Lung microvascular endothelial cell (primary cell): ENCODE measurements at regions not wholly inside any gene's neighbourhood (a gene's known extent, or its start where the extent isn't known, plus 50 kb on each side); places are given as distances from the start of the nearest gene placed in this dataset.

ENCODE experiments used
- DNase-seq, 2 donors: peaks; one replicate each; pipeline versions ENCODE4 v3.0.0 to v3.0.0-alpha.2; 2010; ENCODE audit warnings: low read depth in 2 of 2

DNA sequence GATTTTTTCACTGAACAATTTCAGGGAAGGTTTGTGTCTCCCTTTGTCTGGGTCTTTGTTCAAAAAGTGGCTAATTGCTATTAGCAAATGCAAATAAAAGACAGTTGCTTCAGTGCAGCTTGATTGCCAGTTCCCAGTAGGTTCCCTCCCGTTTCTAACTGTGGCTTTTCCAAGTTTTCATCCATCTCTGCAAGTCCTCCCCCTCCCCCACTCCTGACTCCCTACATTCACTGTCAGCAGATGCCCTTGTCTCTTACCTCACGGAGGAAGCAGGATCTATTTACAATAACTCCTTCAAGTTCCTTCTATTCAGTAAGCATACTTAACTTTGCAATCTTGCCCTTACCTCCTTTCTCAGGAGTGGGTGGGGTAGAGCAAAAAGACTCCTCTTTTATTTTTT, 55.4 kb upstream of the SCEL start:
- DNase-seq = no peak

DNA sequence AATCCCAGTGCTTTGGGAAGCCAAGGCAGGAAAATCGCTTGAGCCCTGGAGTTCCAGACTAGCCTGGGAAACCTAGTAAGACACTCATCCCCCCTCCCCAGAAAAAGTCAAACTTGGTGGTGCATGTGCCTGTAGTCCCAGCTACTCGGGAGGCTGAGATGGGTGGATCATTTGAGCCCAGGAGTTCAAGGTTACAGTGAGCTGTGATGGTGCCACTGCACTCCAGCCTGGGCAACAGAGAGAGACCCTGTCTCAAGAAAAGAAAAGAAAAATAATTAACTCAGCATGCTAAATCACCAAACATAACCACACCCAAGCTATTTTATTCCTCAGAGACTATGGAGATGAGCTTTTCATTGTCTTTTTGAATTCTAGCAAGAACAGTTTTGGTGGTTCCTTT, 56.2 kb upstream of the SCEL start:
- no peak for DNase-seq

DNA sequence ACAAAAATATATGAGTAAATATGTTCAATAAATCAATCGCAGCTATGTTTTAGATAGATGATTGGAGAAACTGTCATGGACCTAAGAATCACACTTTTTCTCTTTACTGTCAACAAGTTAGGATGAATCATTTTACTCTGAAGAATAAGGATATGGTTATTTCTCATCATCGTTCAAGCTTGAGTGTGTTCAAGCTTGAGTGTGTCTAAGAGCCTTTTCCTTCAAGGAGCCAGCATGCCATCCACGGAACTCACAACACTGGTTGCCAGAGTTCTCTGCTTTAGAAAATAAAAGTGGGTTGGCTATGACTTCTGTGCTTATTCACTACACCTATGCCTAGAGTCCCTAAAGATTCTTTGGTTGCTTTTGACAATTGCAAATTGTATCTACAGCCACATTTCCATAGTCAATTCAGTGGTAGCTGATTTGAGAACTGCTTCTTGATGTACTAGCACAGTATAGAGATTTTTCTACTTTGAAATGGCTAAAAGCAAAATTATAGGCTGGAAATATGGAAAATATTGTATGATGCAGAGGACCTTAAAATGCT, 58.1 kb upstream of the SCEL start:
- DNase-seq = no peak

DNA sequence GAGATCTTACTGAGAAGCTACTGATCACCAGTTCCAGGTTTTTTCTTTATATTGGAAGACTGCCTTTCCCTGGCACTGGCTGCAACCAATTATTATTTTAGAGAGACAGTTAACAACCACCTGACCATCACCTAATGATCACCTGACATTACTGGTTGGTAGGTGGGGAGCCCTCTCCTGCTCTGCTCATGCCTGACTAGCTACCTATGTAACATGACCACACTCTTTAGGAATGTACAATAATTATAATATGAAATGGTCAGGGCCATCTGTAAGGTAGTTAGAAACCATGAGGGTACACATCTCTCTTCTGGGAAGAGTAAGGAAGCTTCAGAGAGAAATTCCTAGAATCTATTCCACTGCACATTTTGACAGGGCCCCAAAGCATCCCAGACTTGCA, 59.0 kb upstream of the SCEL start:
- DNase-seq = no peak

DNA sequence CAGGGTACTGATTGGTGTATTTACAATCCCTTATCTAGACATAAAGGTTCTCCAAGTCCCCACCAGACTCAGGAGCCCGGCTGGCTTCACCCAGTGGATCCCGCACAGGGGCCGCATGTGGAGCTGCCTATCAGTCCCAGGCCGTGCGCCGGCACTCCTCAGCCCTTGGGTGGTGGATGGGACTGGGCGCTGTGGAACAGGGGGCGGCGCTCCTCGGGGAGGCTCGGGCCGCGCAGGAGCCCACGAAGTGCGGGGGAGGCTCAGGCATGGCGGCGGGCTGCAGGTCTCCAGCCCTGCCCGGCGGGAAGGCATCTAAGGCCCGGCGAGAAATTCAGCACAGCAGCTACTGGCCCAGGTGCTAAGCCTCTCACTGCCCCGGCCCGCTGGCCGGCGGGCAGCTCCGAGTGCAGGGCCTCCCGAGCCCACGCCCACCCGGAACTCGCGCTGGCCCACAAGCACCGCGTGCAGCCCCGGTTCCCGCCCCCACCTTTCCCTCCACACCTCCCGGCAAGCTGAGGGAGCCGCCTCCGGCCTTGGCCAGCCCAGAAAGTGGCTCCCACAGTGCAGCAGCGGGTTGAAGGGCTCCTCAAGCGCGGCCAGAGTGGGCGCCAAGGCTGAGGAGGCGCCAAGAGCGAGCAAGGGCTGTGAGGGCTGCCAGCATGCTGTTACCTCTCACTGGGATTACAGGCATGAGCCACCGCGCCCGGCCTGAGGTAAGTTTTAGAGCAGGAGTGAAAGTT, 60.0 kb upstream of the SCEL start:
- DNase-seq = no peak

DNA sequence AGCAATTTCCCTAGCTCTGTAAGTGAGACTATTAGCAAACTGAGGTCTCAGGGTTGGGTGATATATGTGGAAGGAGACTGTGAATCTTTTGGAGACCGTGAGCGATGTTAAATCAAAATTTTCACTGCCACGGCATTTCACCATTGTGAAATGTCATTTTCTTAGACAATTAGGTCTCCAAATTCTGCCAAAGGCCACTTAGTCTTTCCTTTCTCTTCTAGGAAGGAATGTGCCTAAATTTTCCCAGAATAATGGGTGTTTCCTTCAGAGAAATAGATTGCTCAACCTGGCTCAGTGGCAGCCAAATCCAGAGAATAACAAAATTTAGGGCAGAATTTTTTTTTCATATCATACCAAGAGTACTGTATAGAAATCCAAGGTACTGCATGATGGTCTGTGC, 64.5 kb upstream of the SCEL start:
- no peak for DNase-seq

DNA sequence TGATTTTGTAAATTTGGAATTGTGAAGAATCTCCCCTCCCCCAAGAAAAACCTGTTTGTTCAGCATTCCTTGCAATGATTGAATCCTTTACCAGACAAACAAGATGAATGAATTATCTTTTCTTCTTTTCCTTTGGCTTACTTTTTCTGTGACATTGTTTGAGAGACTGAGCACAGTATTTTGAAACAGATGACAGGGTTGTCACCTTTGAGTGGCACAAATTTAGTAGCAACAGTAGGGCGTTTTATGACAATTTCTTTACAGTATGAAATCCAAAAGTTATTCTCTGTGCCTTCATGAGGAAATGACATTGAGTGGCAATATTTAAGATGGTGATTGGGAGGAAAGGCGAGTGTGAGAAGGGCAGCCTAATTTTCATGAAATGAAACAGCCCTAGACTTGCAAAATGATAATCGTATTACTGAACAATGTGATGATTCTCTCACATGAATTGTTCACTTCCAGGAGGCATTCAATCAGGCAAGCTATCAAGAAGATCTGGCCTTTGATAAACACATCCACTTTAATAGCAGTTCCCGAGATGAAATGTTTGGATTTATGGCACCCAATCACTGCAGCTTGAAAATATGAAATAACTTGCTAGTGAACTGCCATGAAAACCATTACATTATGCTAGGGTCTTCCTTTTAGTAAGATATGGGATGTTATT, 68.6 kb upstream of the SCEL start:
- no peak for DNase-seq

DNA sequence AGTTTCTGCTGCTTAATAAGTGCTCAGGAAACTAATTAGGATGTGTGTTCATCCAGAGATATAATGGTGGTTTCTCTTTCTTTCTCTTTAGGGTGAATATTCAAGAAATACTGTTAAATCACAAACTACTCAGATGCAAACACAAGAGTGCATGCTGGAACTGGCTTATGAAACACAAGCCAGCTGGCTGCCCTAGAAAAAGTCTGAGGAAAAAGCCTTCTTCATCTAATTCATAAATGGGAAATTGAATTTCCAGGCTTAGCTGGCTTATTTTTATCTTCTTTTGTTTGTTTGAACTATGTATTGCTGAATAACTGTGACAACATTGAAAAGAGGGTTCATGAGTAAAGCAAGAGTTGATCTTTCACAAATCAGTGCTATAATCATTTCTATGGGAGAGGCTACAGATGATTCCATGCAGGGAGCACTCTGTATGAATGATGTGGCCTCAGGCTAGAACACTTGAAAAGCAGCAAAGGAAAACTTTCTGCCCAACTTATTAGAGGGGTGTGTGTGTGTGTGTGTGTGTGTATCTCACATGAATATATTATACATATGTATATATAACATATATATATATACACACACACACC, 69.8 kb upstream of the SCEL start:
- no peak for DNase-seq

DNA sequence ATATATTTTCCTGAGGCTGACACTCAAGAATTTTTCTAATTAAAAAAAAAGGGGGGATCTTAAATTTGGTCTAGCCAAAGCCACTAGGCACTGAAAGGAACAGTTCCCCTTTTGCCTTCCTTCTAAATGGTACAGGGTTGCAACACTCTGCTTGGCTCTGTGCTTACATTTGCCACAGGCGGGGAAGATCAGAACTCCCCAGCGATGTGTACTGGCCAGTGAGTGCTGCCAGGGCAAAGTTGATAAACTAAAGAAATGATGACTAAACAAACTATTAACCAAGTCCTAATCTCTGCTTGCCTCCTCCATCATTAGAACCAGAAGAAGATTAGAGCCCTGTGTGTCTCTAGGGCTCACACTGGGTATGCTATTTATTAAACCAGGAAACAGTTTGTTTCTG, 75.3 kb upstream of the SCEL start:
- DNase-seq = no peak

DNA sequence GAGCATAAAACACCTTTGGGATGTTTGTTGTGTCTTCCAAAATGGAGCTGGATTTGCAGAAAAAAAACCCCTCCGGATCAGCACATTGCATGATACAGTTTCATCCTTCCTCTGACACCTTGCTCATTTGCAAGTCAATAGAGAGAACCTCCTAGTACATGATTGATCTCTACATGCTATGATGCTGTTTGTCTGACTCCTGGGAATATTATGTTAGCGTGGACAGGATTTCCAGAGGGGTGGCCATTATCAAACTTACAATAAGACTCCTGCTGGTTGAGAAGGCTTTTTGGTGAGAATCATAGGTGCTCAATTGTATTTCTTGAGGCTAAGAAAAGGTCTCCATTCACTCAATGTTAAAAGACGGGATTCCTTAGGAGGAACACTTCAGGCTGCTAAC, 75.9 kb upstream of the SCEL start:
- no peak for DNase-seq

DNA sequence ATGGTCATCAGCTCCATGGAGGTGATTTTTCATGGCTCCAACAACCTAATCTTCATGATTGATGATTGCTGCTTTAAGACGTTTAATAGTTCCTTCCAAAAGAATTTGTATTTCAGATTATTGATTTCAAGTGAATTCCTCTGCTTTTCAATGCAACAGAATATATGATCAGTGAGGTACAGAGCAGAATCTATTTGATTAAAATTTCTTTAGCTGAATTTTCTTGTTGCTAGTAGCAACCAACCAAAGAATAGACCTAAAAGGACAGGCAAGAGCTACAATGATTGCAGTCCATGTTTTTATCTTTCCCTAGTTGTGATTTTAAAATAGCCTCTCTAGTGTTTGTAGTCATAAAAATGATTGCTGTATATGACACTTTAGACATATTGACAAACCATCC, 76.8 kb upstream of the SCEL start:
- DNase-seq = no peak

DNA sequence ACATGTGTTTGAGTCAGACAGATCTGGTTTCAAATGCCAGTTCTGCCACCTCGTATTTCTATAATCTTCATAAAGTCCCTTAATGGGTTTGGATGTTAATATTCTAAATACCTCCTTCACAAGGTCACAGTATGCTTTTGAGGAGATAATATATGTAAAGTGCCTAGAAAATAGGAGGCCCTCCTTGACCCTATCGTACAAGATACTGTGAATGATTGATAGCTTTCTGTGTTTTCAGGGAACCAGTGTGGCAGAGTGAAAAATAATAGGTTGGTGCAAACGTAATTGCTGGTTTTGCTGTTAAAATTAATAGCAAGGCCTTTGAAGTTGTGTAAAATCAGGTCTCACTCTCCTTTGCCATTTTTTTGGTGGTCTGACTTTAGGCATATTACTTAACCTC, 77.5 kb upstream of the SCEL start:
- DNase-seq = no peak

DNA sequence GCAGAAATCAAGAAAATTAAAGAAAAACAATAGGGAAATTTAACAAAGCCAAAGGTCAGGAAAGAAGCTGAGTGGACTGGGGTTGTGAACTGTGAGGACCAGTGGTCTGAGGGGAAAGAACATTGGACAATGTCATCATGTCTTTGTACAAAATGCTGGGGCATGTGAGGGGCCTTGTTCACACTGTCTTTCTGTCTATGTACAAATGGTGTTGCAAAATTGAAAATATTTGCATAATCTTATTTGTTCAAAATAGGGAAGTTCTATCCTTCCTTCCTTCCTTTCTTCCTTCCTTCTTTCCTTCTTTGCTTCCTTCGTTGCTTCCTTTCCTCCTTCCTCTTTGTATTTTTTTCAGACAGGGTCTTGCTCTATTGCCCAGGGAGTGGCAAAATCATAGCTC, 79.2 kb upstream of the SCEL start:
- DNase-seq = no peak

DNA sequence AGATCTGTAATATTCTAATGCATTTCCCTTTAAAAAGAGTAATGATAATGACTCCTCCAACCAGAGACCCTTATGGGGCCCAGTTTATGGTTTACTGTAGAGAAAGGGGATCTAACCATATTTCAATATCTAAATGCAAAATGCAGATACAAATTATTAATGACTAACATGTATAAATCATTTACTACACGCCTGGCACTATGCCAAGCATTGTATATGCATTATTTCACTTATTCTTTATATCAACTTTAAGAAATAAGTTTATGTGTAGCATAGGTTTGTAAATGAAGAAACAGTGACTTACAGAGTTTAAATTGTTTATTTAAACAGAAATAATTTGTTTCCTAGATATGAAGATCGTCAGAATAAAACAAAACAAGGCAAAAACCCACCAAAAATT, 86.2 kb upstream of the SCEL start:
- DNase-seq = no peak

DNA sequence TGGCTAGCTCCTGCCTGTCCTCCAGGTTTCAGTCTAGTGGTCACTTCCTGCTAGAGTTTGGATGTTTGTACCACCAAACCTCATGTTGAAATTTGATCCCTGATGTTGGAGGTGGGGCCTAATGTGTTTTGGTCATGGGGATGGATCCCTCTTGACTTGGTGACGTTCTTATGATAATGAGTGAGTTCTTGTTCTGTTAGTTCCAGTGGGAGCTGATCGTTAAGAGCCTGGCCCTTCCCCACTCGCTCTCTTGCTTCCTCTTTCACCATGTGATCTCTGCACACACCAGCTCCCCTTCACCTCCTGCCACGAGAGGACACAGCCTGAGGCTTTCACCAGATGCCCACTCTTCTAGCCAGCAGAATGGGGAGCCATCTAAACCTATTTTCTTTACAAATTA, 86.8 kb upstream of the SCEL start:
- DNase-seq = no peak

DNA sequence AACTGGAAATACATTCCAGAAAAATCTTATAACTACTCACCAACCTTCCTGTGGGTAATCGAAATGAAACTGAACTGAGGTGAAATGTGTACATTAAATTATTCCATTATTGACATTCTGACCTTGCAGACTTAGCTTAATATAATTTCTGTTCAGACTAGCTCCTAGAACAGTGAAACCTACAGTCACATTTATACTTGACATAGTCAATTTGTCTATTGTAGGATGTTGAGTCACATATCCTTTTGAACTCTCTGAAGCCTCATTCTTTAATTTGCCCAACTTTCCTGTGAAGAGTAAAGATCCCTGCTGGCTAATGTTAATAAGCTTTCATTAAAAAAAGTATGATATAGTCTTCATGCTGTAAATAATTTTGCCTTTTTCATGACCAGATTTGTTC, 92.0 kb upstream of the SCEL start:
- peak in 1 of 2 donors; percentile 3 for DNase-seq

DNA sequence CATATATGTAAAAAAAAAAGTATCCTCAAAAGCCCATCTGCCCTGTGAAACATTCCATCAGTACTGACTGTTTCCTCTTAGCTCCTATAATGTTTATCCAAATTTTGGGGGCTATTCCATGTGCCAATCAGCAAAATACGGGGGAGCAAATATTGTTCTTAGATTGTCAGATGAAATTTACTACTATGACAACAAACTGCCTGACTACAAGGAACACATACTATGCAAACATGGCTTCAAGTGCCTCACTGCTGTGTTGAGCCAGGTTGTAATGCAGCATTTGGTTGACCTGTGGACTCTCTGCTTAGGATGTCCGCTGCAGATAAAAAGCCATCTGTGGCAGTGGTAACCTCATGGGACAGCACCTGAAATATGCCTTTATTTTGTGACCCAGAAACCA, 98.2 kb upstream of the SCEL start:
- DNase-seq = no peak

DNA sequence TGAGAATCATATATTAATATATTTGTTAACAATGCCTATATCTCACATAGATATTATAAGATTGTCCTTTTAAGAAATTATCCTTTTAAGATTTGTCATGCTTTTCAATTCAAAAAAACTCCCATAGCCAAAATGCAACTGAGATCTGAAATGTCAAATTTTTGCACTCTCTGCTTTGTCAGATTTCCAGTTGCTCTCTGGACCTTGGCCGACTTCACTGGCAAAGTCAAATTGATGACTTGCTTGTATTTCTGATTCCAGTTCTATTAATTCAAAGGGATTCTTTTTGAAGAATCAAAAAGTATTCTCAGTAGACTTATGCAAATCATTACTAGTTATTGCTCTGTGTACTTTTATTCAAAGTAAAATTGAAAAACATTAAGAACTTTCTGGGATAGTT, 101.2 kb upstream of the SCEL start:
- DNase-seq = no peak

DNA sequence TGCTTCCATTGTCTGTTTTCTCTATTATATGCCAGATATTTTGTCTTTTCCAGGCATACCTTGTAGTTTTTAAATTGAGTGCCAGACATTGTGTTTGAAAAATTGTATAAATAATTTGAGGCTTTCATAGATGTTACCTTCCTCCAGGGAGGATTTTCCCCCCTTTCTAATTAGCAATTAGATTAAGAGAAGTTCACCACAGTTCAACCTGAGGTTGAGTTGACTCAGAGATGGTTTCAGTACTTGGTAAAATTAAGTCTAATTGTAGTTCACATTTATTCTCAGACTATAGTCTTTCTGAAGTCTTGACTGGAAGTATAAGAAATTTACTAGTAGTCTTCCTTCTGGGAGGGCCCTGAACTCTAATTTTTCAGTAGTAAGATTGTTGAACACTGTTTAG, 104.1 kb upstream of the SCEL start:
- DNase-seq = no peak

DNA sequence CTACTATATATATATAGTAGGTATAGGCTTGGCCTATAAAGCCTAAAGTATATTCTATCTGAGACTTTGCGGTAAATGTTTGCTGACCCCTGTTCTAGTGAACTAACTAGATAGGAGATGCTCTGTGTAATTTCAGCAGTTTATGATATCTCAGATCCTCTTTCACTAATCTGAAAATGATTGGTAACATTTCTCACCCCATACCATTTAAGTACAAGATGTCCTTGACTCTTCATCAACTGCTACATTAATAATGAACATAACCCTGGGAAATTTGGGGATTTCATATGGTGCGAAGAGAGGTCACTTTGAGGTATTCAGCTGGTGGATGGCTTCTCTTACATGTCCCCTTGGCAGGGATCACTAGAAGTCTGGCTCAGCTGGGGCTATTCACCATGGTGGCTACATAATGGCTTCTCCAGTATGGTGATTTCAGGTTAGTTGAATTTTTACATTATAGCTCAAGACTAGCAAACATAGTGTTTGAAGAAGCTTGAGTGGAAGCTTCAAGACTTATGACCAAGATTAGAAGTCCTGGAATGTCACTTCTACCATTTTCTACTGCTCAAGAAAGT, 103.6 kb upstream of the MYCBP2 start:
- no peak for DNase-seq

DNA sequence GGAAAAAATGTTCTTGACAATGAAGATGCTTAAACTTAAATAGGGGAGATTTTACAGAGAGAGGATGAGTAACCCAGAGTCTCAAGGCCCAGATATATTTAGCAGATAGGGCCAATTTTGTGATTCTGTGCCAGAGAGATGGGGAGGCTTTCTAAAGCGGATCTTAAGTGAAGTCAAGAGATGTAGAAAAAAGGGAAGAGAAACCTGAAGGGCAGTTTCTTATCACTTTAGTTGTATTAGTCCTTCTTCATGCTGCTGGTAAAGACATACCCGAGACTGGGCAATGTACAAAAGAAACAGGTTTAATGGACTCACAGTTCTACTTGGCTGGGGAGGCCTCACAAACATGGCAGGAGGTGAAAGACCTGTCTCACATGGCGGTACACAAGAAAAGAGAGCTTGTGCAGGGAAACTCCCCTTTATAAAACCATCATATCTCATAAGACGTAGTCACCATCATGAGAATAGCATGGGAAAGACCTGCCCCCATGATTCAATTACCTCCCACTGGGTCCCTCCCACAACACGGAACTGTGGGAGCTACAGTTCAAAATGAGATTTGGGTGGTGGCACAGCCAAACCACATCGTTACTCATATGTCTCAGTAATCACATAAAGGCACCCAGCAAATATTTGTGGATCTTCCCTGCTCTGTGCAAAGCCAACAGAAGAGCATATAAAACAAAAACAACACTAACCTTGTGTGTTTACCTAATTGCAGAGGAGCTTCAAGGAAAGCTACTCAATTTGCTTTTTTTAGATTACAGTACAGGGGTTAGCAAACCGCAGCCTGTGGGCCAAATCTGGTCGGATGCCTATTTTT, 102.6 kb upstream of the MYCBP2 start:
- DNase-seq = no peak

DNA sequence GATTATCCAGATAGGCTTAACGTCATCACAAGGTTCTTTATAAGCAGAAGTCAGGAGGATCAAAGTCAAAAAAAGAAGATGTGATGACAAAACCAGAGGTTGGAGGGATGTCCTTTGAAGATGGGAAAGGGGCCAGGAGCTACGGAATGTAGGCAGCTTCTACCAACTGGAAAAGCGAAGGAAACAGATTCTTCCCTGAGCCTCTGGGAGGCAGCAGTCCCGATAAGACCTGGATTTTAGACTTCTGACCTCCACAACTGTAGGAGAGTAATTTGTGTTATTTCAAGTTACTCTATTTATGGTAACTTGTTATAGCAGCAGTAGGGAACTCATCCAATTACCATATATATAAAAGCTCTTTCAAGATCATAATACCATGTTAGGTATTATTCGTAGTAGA, 98.8 kb upstream of the MYCBP2 start:
- DNase-seq = no peak
